Neural crest cell (in vitro differentiated cells): ENCODE measurements at regions not wholly inside any gene's neighbourhood (a gene's known extent, or its start where the extent isn't known, plus 50 kb on each side); places are given as distances from the start of the nearest gene placed in this dataset.

Experiments used
- DNase-seq: peaks from one replicate; pipeline ENCODE4 v3.0.0; 2021; ENCODE audit warnings: low read depth, mixed read lengths, low spot score
- H3K27ac Mint-ChIP-seq: one replicate; pipeline ENCODE4 v1.8.0; 2021; ENCODE audit warnings: mild to moderate bottlenecking, mixed read lengths; ENCODE audit not compliant: unreplicated experiment
- H3K27me3 Mint-ChIP-seq: 2 replicates; pipeline ENCODE4 v1.8.0; 2021; ENCODE audit warnings: low read depth, mild to moderate bottlenecking, mixed read lengths
- H3K36me3 Mint-ChIP-seq: 2 replicates; pipeline ENCODE4 v1.8.0; 2021; ENCODE audit warnings: low read depth, mild to moderate bottlenecking, mixed read lengths
- H3K4me1 Mint-ChIP-seq: 2 replicates; pipeline ENCODE4 v1.8.0; 2021; ENCODE audit warnings: mixed read lengths
- H3K4me3 Mint-ChIP-seq: one replicate; pipeline ENCODE4 v1.8.0; 2021; ENCODE audit warnings: mild to moderate bottlenecking, mixed read lengths
- H3K9me3 Mint-ChIP-seq: 2 replicates; pipeline ENCODE4 v1.8.0; 2021; ENCODE audit warnings: mixed read lengths
- CTCF ChIP-seq: fragments of 200-600 bp; sonication (generic); conservative IDR thresholded peaks from 2 replicates; pipeline ENCODE4 v1.5.0; 2021; ENCODE audit warnings: antibody characterized with exemption, mild to moderate bottlenecking

- peaks cover 10% of the 10 kb centered on the region for H3K9me3 Mint-ChIP-seq
- H3K4me3 Mint-ChIP-seq = peak overlapping the region; percentile 29
- peaks cover 9% of the 10 kb centered on the region for H3K36me3 Mint-ChIP-seq
- no peak for DNase-seq
- no peaks in the 10 kb centered on the region for H3K27me3 Mint-ChIP-seq
- H3K4me1 Mint-ChIP-seq = peaks cover 38% of the 10 kb centered on the region
- peak overlapping the region; percentile 96 for H3K27ac Mint-ChIP-seq
- TF ChIP-seq CTCF = no peak
Observed at GRCh38 chr6:163836876-163837690, 422.6 kb downstream of the QKI start.

GRCh38 chr6:163835439-163836171, 421.1 kb downstream of the QKI start:
- Mint-ChIP-seq H3K36me3 (peaks cover 5% of the 10 kb centered on the region), H3K9me3 (peaks cover 10% of the 10 kb centered on the region), H3K27ac (no peak overlapping the region), H3K4me1 (peaks cover 38% of the 10 kb centered on the region), H3K4me3 (no peak overlapping the region), H3K27me3 (no peaks in the 10 kb centered on the region)
- TF ChIP-seq CTCF = no peak
- DNase-seq = no peak

DNA sequence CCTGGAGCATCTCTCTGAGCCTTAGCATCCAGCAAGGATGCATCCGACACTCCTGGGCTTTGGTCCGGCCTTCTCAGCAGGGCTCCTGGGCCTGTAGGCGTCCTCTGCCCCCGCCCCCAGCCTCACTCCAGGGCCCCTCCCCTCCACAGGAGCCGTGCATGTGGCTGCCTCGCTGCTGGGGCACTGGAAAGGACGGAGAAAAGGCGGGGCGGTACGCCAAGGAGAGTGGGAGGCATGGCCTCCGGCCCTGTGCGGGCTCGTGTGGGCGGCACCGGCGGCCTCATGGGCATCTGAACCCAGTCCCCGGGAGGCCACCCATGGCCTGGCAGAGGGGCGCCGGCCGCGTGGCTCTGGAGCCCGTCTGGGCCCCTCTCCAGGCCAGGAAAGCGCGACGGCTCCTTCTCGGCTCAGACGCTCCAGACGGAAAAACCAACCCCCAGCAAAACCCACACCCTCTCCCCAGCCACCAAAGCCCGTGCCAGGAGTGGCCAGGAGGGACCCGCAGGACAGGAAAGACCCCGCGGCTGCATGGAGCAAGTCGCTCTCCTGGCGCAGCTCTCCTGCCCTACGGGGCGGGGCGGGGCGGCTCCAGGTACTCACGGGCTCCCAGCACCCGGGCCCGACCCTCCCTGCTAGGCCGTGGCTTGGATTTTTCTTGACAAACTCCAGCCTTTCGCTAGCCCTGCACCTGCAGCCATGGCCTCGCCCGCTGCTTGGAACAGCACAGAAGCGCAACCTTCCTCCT, 419.9 kb downstream of the QKI start:
- no peak overlapping the region for H3K4me3 Mint-ChIP-seq
- TF ChIP-seq CTCF = no peak
- H3K36me3 Mint-ChIP-seq = peaks cover 4% of the 10 kb centered on the region
- no peak overlapping the region for H3K27ac Mint-ChIP-seq
- peaks cover 7% of the 10 kb centered on the region for H3K9me3 Mint-ChIP-seq
- H3K27me3 Mint-ChIP-seq = no peaks in the 10 kb centered on the region
- H3K4me1 Mint-ChIP-seq = peaks cover 38% of the 10 kb centered on the region
- no peak for DNase-seq

GRCh38 chr6:163831736-163832135, 417.2 kb downstream of the QKI start:
- no peak for TF ChIP-seq CTCF
- Mint-ChIP-seq H3K27ac (no peak overlapping the region), H3K9me3 (peaks cover 7% of the 10 kb centered on the region), H3K4me1 (peaks cover 24% of the 10 kb centered on the region), H3K4me3 (no peak overlapping the region), H3K27me3 (no peaks in the 10 kb centered on the region), H3K36me3 (peaks cover 3% of the 10 kb centered on the region)
- DNase-seq = no peak

DNA sequence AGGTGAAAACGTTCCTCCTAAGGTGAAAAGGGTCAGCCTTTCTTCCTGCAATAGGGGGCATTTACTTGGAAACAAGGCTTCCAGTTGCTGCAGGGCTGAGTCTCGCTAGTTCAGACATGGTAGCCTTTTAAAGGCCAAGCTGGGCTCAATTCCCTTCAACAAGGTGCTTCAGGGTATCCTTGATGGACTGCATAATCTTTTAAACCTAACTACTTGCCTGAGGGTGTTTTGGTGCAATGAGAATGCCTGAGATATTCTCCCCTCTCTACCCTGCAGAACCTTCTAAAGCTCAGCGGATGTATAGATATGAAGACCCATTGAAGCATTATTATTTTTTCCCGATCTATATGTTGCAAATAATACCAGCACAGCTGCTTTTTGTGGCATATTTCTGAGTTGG, 416.1 kb downstream of the QKI start:
- H3K27me3 Mint-ChIP-seq = no peaks in the 10 kb centered on the region
- peaks cover 7% of the 10 kb centered on the region for H3K9me3 Mint-ChIP-seq
- peaks cover 20% of the 10 kb centered on the region for H3K4me1 Mint-ChIP-seq
- no peak for DNase-seq
- no peak for TF ChIP-seq CTCF
- no peak overlapping the region for H3K27ac Mint-ChIP-seq
- no peak overlapping the region for H3K4me3 Mint-ChIP-seq
- H3K36me3 Mint-ChIP-seq = peaks cover 3% of the 10 kb centered on the region
